GM12892 (cell line): ENCODE measurements at regions not wholly inside any gene's neighbourhood (a gene's known extent, or its start where the extent isn't known, plus 50 kb on each side); places are given as distances from the start of the nearest gene placed in this dataset.
"Not testable (repeated sequence)": the region's sequence is repeated elsewhere in the genome, so short reads cannot be mapped to it uniquely, and the experiment has no call there.

ENCODE experiments used
- DNase-seq: peaks from one replicate; pipeline ENCODE4 v3.0.0; 2011; ENCODE audit not compliant: insufficient read length
- FAIRE-seq: peaks from 2 replicates; lab custom pipeline; 2011; peaks lifted over from hg19 to GRCh38; lab: Jason Lieb, UNC
- POLR2A ChIP-seq: IDR thresholded peaks from 2 replicates; pipeline ENCODE4 v1.6.1; 2011; ENCODE audit warnings: low read depth, low read length, control low read depth
- POLR2AphosphoS5 ChIP-seq: IDR thresholded peaks from 2 replicates; pipeline ENCODE4 v1.6.1; 2011; ENCODE audit warnings: low read depth, low read length, control low read depth
- TAF1 ChIP-seq: IDR thresholded peaks from 2 replicates; pipeline ENCODE4 v1.6.1; 2011; ENCODE audit warnings: low read depth, mild to moderate bottlenecking, control low read depth, low read length, borderline replicate concordance

GRCh38 chr1:166573199-166573598 lies 266.1 kb upstream of the POGK start:
- DNase-seq, result no peak
- no peak for TF ChIP-seq TAF1
- no peak for TF ChIP-seq POLR2A
- no peak for TF ChIP-seq POLR2AphosphoS5
- FAIRE-seq, result no peak

DNA sequence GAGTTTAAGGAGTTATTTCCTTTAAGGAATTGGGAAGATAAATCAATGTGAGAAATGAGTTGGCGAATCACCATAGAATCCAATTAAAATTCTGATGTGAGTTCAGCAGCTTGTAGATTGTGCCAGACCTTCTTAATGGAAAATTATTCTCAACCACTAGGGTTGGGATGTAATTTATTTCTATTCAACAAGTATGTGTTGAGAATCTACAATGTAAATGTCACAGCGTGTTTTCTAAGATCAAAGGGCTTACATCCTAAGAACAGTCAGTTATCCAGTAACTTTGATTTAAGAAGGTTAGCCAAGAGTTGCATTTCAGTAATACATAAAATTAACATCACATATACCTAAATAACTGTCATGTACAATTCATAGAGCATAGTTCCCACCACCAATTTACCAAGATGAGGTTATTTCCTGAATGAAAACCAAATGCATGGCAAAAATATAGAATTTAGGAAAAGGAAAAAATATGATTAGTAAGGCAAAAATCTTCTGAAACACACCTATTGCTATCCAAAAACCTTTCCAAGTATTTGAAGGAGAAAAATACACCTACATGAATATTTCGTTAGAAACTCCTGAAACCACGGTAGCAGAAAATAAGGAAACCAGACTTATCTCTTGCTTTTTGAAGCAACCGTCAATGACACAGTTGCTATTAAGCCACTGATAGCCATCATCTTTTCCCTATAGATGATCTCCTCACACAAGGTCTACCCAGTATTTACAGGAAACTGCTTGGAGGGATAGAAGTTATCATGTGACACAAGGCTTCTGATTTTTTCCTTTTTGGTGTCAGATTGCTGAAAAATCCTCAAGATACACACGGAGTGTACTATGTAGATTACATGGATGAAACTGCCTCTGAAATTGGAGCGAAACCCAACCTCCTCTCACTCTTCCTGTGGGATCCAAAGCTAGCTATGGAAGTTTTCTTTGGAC lies 259.4 kb upstream of the POGK start:
- no peak for FAIRE-seq
- DNase-seq, result no peak
- TF ChIP-seq TAF1 (no peak), POLR2A (no peak), POLR2AphosphoS5 (no peak)

DNA sequence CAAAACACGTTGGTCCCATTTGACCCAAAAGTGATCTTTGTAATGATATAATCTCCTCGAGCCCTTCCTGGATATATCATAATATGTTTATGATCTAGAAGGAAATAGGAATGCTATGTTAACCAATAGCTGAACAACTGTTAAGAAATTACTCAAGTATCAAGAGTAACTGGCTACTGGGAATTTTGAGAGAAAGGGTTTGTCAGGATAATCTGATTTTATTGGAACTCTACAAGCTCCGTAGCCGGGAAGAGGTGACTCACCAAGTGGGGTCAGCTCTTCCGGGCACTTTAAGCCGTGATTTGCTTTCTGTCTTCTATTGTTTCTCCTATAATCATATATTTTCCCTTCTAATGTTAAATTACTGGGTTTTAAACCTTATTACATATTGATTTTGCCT lies 250.5 kb upstream of the POGK start:
- no peak for TF ChIP-seq POLR2A
- no peak for TF ChIP-seq TAF1
- TF ChIP-seq POLR2AphosphoS5, result no peak
- no peak for FAIRE-seq
- no peak for DNase-seq

DNA sequence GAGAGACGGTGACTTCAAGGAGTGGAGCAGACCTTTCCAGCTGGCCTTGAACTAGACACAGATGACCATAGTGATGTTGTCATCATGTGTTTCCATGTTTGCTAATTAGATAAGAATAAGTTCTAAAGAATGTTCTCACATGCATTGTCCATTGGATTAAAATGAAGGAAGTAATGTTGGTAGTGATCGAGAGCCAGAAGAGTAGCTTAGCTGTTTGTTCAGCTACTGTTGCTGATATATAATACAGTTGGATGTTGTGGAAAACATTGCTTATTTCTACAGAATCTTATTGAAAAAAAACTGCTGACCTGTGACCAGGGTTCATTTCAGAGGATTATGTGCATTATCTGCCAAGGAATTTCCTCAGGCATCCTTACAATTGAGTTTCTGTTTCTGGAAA lies 249.1 kb upstream of the POGK start:
- FAIRE-seq (no peak), DNase-seq (no peak)
- TF ChIP-seq POLR2AphosphoS5, result no peak
- no peak for TF ChIP-seq POLR2A
- no peak for TF ChIP-seq TAF1

GRCh38 chr1:166594646-166595045 lies 244.6 kb upstream of the POGK start:
- no peak for FAIRE-seq
- TF ChIP-seq POLR2A, result no peak

DNA sequence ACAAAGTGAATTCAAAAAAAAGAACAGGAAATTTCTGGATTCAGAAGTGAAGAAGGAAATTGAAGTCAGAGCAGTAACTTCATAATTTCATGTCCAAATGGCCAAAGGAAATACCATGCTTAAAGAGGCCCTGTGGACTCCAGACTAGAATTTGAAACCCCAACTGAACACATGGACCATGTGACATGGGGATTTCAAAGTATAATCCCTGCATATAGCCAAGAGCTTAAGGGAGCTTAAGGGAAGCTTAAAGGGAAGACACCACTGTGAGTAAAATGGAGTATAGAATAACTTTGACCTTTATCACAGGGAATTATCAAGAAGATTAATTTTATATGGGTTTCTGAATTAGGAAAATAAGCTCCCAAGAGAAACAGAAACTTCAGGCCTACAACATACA lies 241.8 kb upstream of the POGK start:
- TF ChIP-seq POLR2A (no peak), TAF1 (no peak), POLR2AphosphoS5 (no peak)
- no peak for DNase-seq
- no peak for FAIRE-seq

More at GRCh38 chr1:166594646-166595045, 244.6 kb upstream of the POGK start:
- no peak for DNase-seq

GRCh38 chr1:166600574-166600973 lies 238.7 kb upstream of the POGK start:
- TF ChIP-seq POLR2AphosphoS5, result no peak
- no peak for TF ChIP-seq TAF1
- TF ChIP-seq POLR2A, result no peak
- FAIRE-seq, result no peak
- DNase-seq, result no peak

DNA sequence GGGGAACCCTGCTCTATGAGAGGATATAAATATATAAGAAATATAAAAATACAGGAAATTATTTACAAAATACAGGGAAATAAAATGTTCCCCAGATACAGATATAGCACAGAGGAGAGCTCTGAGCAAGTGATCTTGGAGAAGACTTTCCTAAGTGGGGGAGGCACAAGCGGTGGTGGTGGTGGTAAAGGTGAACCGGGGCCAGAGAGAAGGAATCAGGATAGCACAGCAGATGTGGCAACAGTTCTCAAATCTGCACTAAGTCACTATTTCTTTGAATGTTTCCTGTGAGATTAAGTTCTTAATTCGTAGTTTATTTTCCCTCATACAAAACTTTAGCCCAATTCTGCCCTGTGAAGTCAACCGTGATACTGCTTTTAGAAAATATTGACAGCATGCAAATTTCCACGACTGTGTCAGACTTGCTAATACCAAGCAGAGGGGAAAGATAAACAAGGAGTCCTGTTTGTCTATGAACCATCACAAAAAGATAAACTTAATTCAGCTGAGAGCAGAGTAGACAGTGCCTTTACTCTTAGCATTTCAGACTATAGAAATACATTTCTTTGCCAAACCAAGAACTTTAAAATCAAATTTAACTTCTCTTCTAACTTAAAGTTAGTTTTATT lies 237.5 kb upstream of the POGK start:
- TF ChIP-seq POLR2AphosphoS5 (no peak), TAF1 (no peak), POLR2A (no peak)
- FAIRE-seq (no peak), DNase-seq (no peak)

DNA sequence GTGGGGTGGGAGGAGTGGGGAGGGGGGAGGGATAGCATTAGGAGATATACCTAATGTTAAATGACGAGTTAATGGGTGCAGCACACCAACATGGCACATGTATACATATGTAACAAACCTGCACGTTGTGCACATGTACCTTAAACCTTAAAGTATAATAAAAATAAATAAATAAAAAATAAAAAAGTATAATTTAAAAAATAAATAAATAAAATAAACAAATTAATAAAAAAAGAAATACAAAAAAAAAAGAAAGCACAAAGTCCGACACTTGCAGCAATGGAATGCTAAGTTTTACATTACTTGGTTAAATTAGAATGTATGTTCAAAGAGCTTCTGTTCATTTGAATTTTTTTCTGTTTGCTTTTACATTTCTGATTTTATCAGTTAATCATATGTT lies 236.5 kb upstream of the POGK start:
- DNase-seq, FAIRE-seq: not testable (repeated sequence)

GRCh38 chr1:166603296-166603695 lies 236.0 kb upstream of the POGK start:
- DNase-seq (no peak), FAIRE-seq (no peak)
- TF ChIP-seq TAF1 (no peak), POLR2AphosphoS5 (no peak), POLR2A (no peak)

GRCh38 chr1:166605137-166605536 lies 234.1 kb upstream of the POGK start:
- FAIRE-seq (no peak), DNase-seq (no peak)
- TF ChIP-seq POLR2A (no peak), TAF1 (no peak), POLR2AphosphoS5 (no peak)

- no peak for FAIRE-seq
- no peak for DNase-seq
- TF ChIP-seq POLR2AphosphoS5 (no peak), TAF1 (no peak), POLR2A (no peak)
Measured at GRCh38 chr1:166612886-166613285, 226.4 kb upstream of the POGK start.
